RWPE2 (cell line): ENCODE measurements at regions not wholly inside any gene's neighbourhood (a gene's known extent, or its start where the extent isn't known, plus 50 kb on each side); places are given as distances from the start of the nearest gene placed in this dataset.

Source experiments
- ATAC-seq: fragments of 200-7000 bp; cut with Tn5 transposase; 3 replicates; pipeline ENCODE4 v1.9.1; 2021; ENCODE audit warnings: low read depth
- DNase-seq: peaks from one replicate; pipeline ENCODE4 v3.0.0-alpha.2; 2020; ENCODE audit warnings: low spot score
- H3K27ac ChIP-seq: fragments of 450-650 bp; 2 replicates; pipeline ENCODE4 v1.5.1; 2017; ENCODE audit warnings: mild to moderate bottlenecking; ENCODE audit not compliant: poor library complexity, severe bottlenecking
- H3K27me3 ChIP-seq: fragments of 250-450 bp; sonication (Bioruptor Pico); 2 replicates; pipeline ENCODE4 v1.5.1; 2021; ENCODE audit warnings: mild to moderate bottlenecking, moderate library complexity; ENCODE audit not compliant: insufficient read depth, poor library complexity, severe bottlenecking
- H3K36me3 ChIP-seq: fragments of 250-450 bp; sonication (Bioruptor Pico); 2 replicates; pipeline ENCODE4 v1.5.1; 2020; ENCODE audit warnings: low read depth, mild to moderate bottlenecking, moderate library complexity
- H3K4me1 ChIP-seq: fragments of 250-450 bp; sonication (Bioruptor Pico); 2 replicates; pipeline ENCODE4 v1.5.1; 2021; ENCODE audit warnings: mild to moderate bottlenecking, moderate library complexity; ENCODE audit not compliant: insufficient read depth, poor library complexity, severe bottlenecking
- H3K4me3 ChIP-seq: fragments of 250-450 bp; sonication (Bioruptor Pico); 2 replicates; pipeline ENCODE4 v1.5.1; 2021; ENCODE audit warnings: mild to moderate bottlenecking, moderate library complexity; ENCODE audit not compliant: severe bottlenecking
- H3K9me3 ChIP-seq: fragments of 250-450 bp; sonication (Bioruptor Pico); 2 replicates; pipeline ENCODE4 v1.5.1; 2021; ENCODE audit warnings: mild to moderate bottlenecking, moderate library complexity; ENCODE audit not compliant: severe bottlenecking
- CTCF ChIP-seq: fragments of 450-650 bp; IDR thresholded peaks from one replicate; pipeline ENCODE4 v1.5.1; 2017; ENCODE audit warnings: mild to moderate bottlenecking, moderate library complexity; ENCODE audit not compliant: poor library complexity, severe bottlenecking

DNA sequence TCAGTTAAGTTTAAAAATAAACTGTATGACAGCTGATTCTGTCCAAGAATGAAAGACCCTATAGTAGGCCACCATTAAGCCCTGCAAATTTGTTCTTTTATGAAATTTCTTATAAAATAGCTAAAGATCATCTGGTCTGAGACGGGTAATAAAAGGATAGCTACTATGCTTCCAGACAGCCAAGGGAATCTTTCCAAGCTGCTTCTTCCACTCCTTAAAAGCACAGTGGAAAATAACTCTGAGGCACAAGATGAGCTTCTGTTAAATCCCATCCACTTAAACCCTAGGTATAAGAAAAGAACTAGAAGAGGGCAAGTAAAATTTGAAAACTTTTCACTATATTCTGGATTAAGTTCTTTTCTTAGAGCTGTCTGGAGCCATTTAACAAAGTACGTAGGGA lies 194.3 kb downstream of the CAPZA3 start:
- ATAC-seq, result no peak
- Histone ChIP-seq H3K9me3 (no peaks in the 10 kb centered on the region), H3K27me3 (no peaks in the 10 kb centered on the region), H3K27ac (no peak overlapping the region), H3K36me3 (no peaks in the 10 kb centered on the region), H3K4me1 (no peaks in the 10 kb centered on the region), H3K4me3 (no peak overlapping the region)
- no peak for TF ChIP-seq CTCF
- DNase-seq, result no peak

- H3K27me3 ChIP-seq, result no peaks in the 10 kb centered on the region
- H3K36me3 ChIP-seq, result no peaks in the 10 kb centered on the region
- no peak overlapping the region for H3K27ac ChIP-seq
- H3K4me1 ChIP-seq, result no peaks in the 10 kb centered on the region
- ATAC-seq, result no peak
- H3K4me3 ChIP-seq, result no peak overlapping the region
- no peak for TF ChIP-seq CTCF
- DNase-seq, result no peak
- H3K9me3 ChIP-seq, result no peaks in the 10 kb centered on the region
These were observed 194.8 kb downstream of the CAPZA3 start for GRCh38 chr12:18932715-18933114.

DNA sequence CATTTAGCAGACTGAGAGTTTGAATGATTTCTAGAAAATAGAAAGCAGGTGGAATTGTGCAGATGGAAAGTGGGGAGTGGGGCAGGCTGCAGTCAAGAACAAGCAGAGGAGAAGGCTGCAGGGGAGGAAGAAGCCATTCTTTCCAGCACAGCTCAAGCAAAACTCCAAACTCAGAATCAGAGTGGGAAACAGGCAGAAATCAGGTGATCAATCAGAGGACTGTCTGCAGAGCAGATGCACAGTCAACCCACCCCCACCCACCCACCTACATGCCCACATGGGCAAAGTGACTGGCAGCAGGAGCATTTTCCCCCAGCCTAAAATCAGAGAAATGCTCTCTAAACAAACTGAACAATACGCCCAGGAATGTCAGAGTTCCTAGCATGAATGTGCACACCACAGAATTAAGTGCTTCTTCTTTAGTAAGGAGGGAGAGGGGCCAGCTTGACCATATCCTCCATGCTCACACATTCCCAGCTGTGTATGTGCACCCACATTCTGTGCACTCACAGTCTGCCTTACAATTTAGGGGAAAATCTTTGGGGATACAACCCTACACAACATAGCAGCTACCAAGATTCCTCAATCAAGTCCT lies 194.1 kb upstream of the PLEKHA5 start:
- Histone ChIP-seq H3K36me3 (no peaks in the 10 kb centered on the region), H3K27me3 (no peaks in the 10 kb centered on the region), H3K4me1 (no peaks in the 10 kb centered on the region), H3K4me3 (no peak overlapping the region), H3K27ac (no peak overlapping the region), H3K9me3 (no peaks in the 10 kb centered on the region)
- no peak for TF ChIP-seq CTCF
- ATAC-seq, result no peak
- DNase-seq, result no peak

DNA sequence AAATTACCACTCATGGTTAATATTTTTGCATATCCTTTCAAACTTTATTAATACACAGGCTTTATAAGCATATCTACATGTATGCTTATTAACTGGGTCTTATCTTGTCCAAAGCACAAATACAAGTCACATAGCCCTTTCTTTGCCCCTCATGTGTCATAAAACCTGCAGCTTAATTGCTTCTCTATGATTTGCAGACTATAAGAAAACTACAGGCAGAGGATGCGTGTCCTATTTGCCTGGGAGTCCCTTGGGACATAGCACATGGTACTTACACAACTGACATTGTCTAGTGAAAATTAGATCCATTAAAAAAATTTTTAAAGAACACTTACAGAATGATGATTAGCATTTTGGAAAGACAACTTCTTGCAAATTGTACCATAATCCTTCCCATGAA lies 190.5 kb upstream of the PLEKHA5 start:
- H3K4me1 ChIP-seq, result no peaks in the 10 kb centered on the region
- no peak overlapping the region for H3K27ac ChIP-seq
- TF ChIP-seq CTCF, result no peak
- H3K9me3 ChIP-seq, result no peaks in the 10 kb centered on the region
- no peak overlapping the region for H3K4me3 ChIP-seq
- no peak for DNase-seq
- ATAC-seq, result no peak
- H3K27me3 ChIP-seq, result no peaks in the 10 kb centered on the region
- no peaks in the 10 kb centered on the region for H3K36me3 ChIP-seq

DNA sequence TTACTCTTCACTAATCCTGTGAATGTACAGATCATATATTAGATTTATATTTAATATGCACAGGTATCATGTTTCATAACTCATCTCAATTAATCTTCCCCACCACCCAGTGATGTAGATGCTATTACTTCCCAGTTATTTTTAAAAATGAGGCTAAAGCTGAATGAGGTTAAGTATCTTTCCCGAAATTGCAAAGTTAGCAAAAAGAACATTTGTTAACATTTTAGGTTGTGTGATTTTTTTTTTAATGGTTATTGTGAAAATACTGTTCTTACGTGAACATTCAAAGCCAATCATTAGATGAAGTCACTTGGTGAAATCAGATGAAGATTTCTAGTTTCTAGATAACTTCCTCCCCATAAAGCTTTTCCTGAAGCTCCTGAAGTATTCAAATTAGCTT lies 186.9 kb upstream of the PLEKHA5 start:
- no peaks in the 10 kb centered on the region for H3K27me3 ChIP-seq
- no peaks in the 10 kb centered on the region for H3K36me3 ChIP-seq
- H3K27ac ChIP-seq, result no peak overlapping the region
- no peaks in the 10 kb centered on the region for H3K9me3 ChIP-seq
- ATAC-seq (no peak), DNase-seq (no peak)
- H3K4me3 ChIP-seq, result no peak overlapping the region
- TF ChIP-seq CTCF, result no peak
- no peaks in the 10 kb centered on the region for H3K4me1 ChIP-seq
